ENCODE measurements at regions not wholly inside any gene's neighbourhood (a gene's known extent, or its start where the extent isn't known, plus 50 kb on each side); places are given as distances from the start of the nearest gene placed in this dataset.

- TF ChIP-seq, protein P1, sequence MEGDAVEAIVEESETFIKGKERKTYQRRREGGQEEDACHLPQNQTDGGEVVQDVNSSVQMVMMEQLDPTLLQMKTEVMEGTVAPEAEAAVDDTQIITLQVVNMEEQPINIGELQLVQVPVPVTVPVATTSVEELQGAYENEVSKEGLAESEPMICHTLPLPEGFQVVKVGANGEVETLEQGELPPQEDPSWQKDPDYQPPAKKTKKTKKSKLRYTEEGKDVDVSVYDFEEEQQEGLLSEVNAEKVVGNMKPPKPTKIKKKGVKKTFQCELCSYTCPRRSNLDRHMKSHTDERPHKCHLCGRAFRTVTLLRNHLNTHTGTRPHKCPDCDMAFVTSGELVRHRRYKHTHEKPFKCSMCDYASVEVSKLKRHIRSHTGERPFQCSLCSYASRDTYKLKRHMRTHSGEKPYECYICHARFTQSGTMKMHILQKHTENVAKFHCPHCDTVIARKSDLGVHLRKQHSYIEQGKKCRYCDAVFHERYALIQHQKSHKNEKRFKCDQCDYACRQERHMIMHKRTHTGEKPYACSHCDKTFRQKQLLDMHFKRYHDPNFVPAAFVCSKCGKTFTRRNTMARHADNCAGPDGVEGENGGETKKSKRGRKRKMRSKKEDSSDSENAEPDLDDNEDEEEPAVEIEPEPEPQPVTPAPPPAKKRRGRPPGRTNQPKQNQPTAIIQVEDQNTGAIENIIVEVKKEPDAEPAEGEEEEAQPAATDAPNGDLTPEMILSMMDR (IDR thresholded peaks at IDR 0.05; ENCODE audit: insufficient read depth, low read length), result no peak
- TF ChIP-seq REST (IDR thresholded peaks at IDR 0.05; ENCODE audit: insufficient replicate concordance, low read depth) (no peak), POLR2AphosphoS5 (IDR thresholded peaks at IDR 0.05; ENCODE audit: low read depth) (no peak), GABPA (IDR thresholded peaks at IDR 0.05; ENCODE audit: low read depth) (no peak)
Observed at GRCh38 chr9:129381481-129381957, 203.5 kb upstream of the IER5L start.

All from HL-60 (cell line).